Spleen (tissue), 11 donors: ENCODE measurements at regions not wholly inside any gene's neighbourhood (a gene's known extent, or its start where the extent isn't known, plus 50 kb on each side); places are given as distances from the start of the nearest gene placed in this dataset.

Experiments
- DNase-seq: peaks from one replicate; pipeline ENCODE4 v3.0.0-alpha.2; 2020
- H3K27ac ChIP-seq, 8 donors: fragments of 200-600 bp; sonication (generic) in 7 of 8; 1 replicate in 4 of 8; 2 replicates in 4 of 8; pipeline versions ENCODE4 v1.5.0 to v1.8.0; 2016 to 2021; ENCODE audit warnings: inconsistent platforms in 4 of 8, mild to moderate bottlenecking in 4 of 8, moderate library complexity in 1 of 8
- H3K27me3 ChIP-seq, 7 donors: fragments of 200-600 bp; sonication (generic) in 6 of 7; replicated peaks in 1 of 7; 1 replicate in 4 of 7; 2 replicates in 3 of 7; pipeline versions ENCODE4 v1.5.0 to v1.8.0; 2016 to 2021; ENCODE audit warnings: inconsistent platforms in 3 of 7, mild to moderate bottlenecking in 1 of 7
- H3K36me3 ChIP-seq, 6 donors: fragments of 200-600 bp; sonication (generic) in 5 of 6; 1 replicate in 4 of 6; 2 replicates in 2 of 6; pipeline versions ENCODE4 v1.5.0 to v1.8.0; 2016 to 2021; ENCODE audit warnings: inconsistent platforms in 2 of 6
- H3K4me1 ChIP-seq, 6 donors: fragments of 200-600 bp; sonication (generic) in 5 of 6; 1 replicate in 3 of 6; 2 replicates in 3 of 6; pipeline versions ENCODE4 v1.5.0 to v1.8.0; 2016 to 2021; ENCODE audit warnings: inconsistent platforms in 3 of 6
- H3K4me3 ChIP-seq, 8 donors: fragments of 200-600 bp; sonication (generic) in 7 of 8; 1 replicate in 4 of 8; 2 replicates in 4 of 8; pipeline versions ENCODE4 v1.5.0 to v1.8.0; 2016 to 2021; ENCODE audit warnings: inconsistent platforms in 4 of 8, mild to moderate bottlenecking in 4 of 8, moderate library complexity in 2 of 8
- H3K9me3 ChIP-seq, 8 donors: fragments of 200-600 bp; sonication (generic) in 7 of 8; 1 replicate in 4 of 8; 2 replicates in 4 of 8; pipeline versions ENCODE4 v1.5.0 to v1.8.0; 2016 to 2021; ENCODE audit warnings: inconsistent platforms in 4 of 8
- POLR2A ChIP-seq, 3 donors: fragments of 450-650 bp; IDR thresholded peaks; one replicate each; pipeline ENCODE4 v1.5.1; 2017; ENCODE audit warnings: antibody characterized with exemption in 3 of 3, mild to moderate bottlenecking in 1 of 3
- POLR2AphosphoS5 ChIP-seq, 3 donors: sonication (generic); formaldehyde crosslinking; IDR thresholded peaks; one replicate each; pipeline ENCODE4 v1.5.1; 2017; ENCODE audit warnings: antibody characterized with exemption in 3 of 3
- WGBS, 5 donors: extraction: QIAGEN DNeasy Blood & Tissue Kit in 3 of 5; methylation state at CpG; one replicate each; pipeline versions ENCODE4 v1.1.5 to v1.1.7; 2013 to 2018; 5-methylcytosine and 5-hydroxymethylcytosine counted together
- intact Hi-C: fragments of 100-400 bp; cut with DNase I; formaldehyde crosslinking; loops from one replicate; pipeline ENCODE4 v1.15.0; 2023; ENCODE audit warnings: low total_unique reads
- TF ChIP-seq, protein P1 (sequence below), 11 experiments: fragments of 200-600 bp in 7 of 11; fragments of 450-650 bp in 4 of 11; sonication (generic) in 4 of 11; IDR thresholded peaks in 8 of 11; conservative IDR thresholded peaks in 3 of 11; 1 replicate in 7 of 11; 2 replicates in 4 of 11; pipeline versions ENCODE4 v1.4.0 to v1.8.0; 2016 to 2021; ENCODE audit warnings: antibody characterized with exemption in 11 of 11, inconsistent platforms in 4 of 11, mild to moderate bottlenecking in 1 of 11
- donor health status: healthy with polysubstance abuse.
- donor health status: DM: no; HTN: no; CAD: no; lungs with moderate emphysema.
- donor health status: DM: no; HTN: no; CAD: no.
- donor health status: Bipolar disorder and iron deficiency.
- donor health status: healthy.
- donor health status: DM: no; HTN: no; CAD: no.
- donor health status: DM: yes; HTN: yes; CAD: no.

DNA sequence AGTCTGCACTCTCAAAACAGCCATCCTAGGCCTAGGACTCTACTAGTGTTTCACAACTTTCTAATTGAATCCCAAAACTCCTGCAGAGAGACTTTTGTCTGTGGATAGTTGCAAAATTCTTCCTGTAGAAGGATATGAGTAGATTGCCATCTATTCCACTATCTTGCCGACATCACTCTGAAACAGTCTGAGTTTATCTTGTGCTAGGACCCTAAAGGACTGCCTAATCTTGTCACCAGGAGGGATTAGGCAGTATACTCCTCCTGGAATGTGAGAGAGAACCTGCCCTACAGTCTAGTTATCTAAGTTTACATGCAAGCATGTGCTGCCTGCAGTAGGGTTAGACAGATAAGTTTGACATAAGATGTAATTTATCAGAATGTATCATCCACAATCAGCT lies 1646.6 kb upstream of the PCDH7 start:
- 62 to 88% (median 76%) methylated on average over 1 of the region's 1 CpG for WGBS, 5 donors
- Histone ChIP-seq H3K9me3 (peaks cover 0 to 54% (median 42%) of the 10 kb centered on the region in 8 donors), H3K36me3 (no peaks in the 10 kb centered on the region), H3K27ac (no peak overlapping the region), H3K27me3 (no peaks in the 10 kb centered on the region), H3K4me1 (no peaks in the 10 kb centered on the region), H3K4me3 (no peak overlapping the region)
- intact Hi-C loops: no loop called here
- TF ChIP-seq POLR2A (IDR thresholded peaks at IDR 0.05): no peak
- TF ChIP-seq POLR2AphosphoS5 (IDR thresholded peaks at IDR 0.05): no peak
- TF ChIP-seq, protein P1, sequence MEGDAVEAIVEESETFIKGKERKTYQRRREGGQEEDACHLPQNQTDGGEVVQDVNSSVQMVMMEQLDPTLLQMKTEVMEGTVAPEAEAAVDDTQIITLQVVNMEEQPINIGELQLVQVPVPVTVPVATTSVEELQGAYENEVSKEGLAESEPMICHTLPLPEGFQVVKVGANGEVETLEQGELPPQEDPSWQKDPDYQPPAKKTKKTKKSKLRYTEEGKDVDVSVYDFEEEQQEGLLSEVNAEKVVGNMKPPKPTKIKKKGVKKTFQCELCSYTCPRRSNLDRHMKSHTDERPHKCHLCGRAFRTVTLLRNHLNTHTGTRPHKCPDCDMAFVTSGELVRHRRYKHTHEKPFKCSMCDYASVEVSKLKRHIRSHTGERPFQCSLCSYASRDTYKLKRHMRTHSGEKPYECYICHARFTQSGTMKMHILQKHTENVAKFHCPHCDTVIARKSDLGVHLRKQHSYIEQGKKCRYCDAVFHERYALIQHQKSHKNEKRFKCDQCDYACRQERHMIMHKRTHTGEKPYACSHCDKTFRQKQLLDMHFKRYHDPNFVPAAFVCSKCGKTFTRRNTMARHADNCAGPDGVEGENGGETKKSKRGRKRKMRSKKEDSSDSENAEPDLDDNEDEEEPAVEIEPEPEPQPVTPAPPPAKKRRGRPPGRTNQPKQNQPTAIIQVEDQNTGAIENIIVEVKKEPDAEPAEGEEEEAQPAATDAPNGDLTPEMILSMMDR (IDR thresholded peaks at IDR 0.05 in 8 of 11, conservative IDR thresholded peaks at IDR 0.05 in 3 of 11): no peak
- no peak for DNase-seq

DNA sequence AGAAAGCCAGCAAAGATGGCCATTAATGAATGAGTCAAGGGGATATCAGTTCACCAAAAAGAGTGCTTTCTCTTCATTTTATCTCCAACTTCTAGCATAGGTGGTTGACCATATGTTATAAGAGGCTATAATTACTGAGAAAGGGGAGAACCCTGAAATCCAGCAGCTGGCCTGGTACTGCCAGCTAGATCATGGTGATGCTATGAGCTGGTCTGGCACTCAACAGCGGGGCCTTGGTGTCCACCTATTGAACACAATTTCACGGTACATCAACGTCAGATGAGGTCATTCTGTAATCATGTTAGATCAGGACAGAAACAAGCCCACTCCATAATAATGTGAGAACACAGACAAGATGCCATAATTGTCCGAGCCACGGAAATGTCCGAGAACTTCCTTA lies 1644.8 kb upstream of the PCDH7 start:
- Histone ChIP-seq H3K36me3 (no peaks in the 10 kb centered on the region), H3K27ac (no peak overlapping the region), H3K4me3 (no peak overlapping the region), H3K27me3 (no peaks in the 10 kb centered on the region), H3K4me1 (no peaks in the 10 kb centered on the region), H3K9me3 (peaks cover 0 to 36% (median 34%) of the 10 kb centered on the region in 8 donors)
- intact Hi-C loops: no loop called here
- TF ChIP-seq POLR2AphosphoS5 (IDR thresholded peaks at IDR 0.05): no peak
- TF ChIP-seq, protein P1 (IDR thresholded peaks at IDR 0.05 in 8 of 11, conservative IDR thresholded peaks at IDR 0.05 in 3 of 11): no peak
- no peak for TF ChIP-seq POLR2A (IDR thresholded peaks at IDR 0.05)
- WGBS, 5 donors: 71 to 94% (median 90%) methylated on average over 6 of the region's 6 CpGs
- DNase-seq: no peak

DNA sequence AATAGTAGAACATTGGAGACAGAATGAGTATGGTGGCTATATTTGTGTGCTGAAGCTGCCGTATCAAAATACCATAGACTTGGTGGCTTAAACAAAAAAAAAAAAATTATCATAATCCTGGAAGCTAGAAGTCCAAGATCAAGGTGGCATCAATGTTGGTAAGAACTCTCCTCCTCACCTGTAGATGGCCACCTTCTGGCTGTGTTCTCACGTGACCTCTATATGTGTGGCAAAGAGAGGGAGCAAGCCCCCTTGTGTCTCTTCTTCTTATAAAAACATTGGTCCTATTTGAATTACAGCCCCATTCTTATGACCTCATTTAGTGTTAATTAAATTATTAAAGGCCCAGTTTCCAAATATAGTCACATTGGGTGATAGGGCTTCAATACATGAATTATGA lies 1640.9 kb upstream of the PCDH7 start:
- DNase-seq: no peak
- Histone ChIP-seq H3K27me3 (no peaks in the 10 kb centered on the region), H3K36me3 (no peaks in the 10 kb centered on the region), H3K27ac (no peak overlapping the region), H3K9me3 (no peaks in the 10 kb centered on the region), H3K4me1 (no peaks in the 10 kb centered on the region), H3K4me3 (no peak overlapping the region)
- 78 to 91% (median 81%) methylated on average over 2 of the region's 2 CpGs for WGBS, 5 donors
- intact Hi-C loops: no loop called here
- TF ChIP-seq POLR2A (IDR thresholded peaks at IDR 0.05): no peak
- TF ChIP-seq POLR2AphosphoS5 (IDR thresholded peaks at IDR 0.05): no peak
- TF ChIP-seq, protein P1 (IDR thresholded peaks at IDR 0.05 in 8 of 11, conservative IDR thresholded peaks at IDR 0.05 in 3 of 11): no peak

DNA sequence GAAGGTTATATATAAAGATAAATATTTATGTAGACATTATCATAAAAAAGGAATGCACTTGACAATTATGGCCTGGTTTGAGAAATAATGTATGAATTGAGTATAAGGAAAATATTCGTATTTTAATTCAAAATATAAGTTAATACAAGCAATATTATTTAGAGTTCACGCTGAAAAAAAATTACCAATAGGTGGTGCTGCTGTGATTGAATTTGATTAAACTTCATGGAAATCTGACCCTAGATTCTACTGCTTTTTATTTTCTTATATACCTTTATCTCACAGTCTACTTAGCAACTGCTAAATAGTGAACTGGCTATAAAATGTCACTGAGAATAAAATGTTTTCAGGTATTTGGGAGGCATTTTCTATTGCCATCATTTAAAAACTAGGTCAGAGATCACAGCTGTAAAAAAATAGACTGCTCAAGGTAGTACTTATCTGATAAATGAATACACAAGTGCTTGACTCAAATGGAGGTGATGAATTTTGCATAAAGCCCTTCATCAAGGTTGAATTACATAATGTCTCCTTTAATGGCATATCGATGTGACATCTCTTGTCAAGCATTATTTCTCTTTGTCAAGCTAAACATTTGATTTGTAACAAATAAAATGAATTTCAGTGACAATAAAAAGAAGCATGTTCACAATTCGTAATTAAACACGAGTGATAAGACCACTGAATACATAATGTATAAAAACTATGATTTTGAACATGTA lies 1638.8 kb upstream of the PCDH7 start:
- Histone ChIP-seq H3K36me3 (no peaks in the 10 kb centered on the region), H3K9me3 (no peaks in the 10 kb centered on the region), H3K4me1 (no peaks in the 10 kb centered on the region), H3K4me3 (no peak overlapping the region), H3K27me3 (no peaks in the 10 kb centered on the region), H3K27ac (no peak overlapping the region)
- TF ChIP-seq POLR2AphosphoS5 (IDR thresholded peaks at IDR 0.05) (no peak), POLR2A (IDR thresholded peaks at IDR 0.05) (no peak)
- TF ChIP-seq, protein P1 (IDR thresholded peaks at IDR 0.05 in 8 of 11, conservative IDR thresholded peaks at IDR 0.05 in 3 of 11): no peak
- DNase-seq: no peak
- intact Hi-C loops: no loop called here
- WGBS, 5 donors: 58 to 71% (median 62%) methylated on average over 5 of the region's 5 CpGs
